Superior temporal gyrus (tissue), 1 donor: ENCODE measurements at regions not wholly inside any gene's neighbourhood (a gene's known extent, or its start where the extent isn't known, plus 50 kb on each side); places are given as distances from the start of the nearest gene placed in this dataset.
"Not testable (repeated sequence)": the region's sequence is repeated elsewhere in the genome, so short reads cannot be mapped to it uniquely, and the experiment has no call there.

Experiments used
- DNase-seq: peaks from one replicate; pipeline ENCODE4 v3.0.0-alpha.2; 2016; ENCODE audit errors: extremely low spot score

GRCh38 chr3:72161285-72161684, 376.3 kb upstream of the PROK2 start:
- not testable (repeated sequence) for DNase-seq

- DNase-seq, result no peak
Measured at GRCh38 chr3:72160351-72160750, 375.4 kb upstream of the PROK2 start.

- no peak for DNase-seq
Measured at GRCh38 chr3:72159487-72159886, 374.5 kb upstream of the PROK2 start.

GRCh38 chr3:72158639-72159326, 373.8 kb upstream of the PROK2 start:
- no peak for DNase-seq

- DNase-seq, result no peak
Measured at GRCh38 chr3:72157748-72158638, 373.0 kb upstream of the PROK2 start.

- DNase-seq, result peak; percentile 75
Measured at GRCh38 chr3:72155391-72156064, 370.6 kb upstream of the PROK2 start.

- no peak for DNase-seq
Measured at GRCh38 chr3:72154391-72155335, 369.7 kb upstream of the PROK2 start.

- peak; percentile 50 for DNase-seq
Measured at GRCh38 chr3:72153477-72154314, 368.7 kb upstream of the PROK2 start.

- peak; percentile 92 for DNase-seq
Measured at GRCh38 chr3:72152551-72153476, 367.9 kb upstream of the PROK2 start.

- DNase-seq, result no peak
Measured at GRCh38 chr3:72151465-72152238, 366.7 kb upstream of the PROK2 start.

GRCh38 chr3:72150634-72151412, 365.9 kb upstream of the PROK2 start:
- no peak for DNase-seq

- DNase-seq, result no peak
Measured at GRCh38 chr3:72149645-72150300, 364.8 kb upstream of the PROK2 start.

GRCh38 chr3:72147600-72147999, 362.7 kb upstream of the PROK2 start:
- DNase-seq, result no peak

- DNase-seq, result no peak
Measured at GRCh38 chr3:72145506-72146380, 360.8 kb upstream of the PROK2 start.

- DNase-seq, result no peak
Measured at GRCh38 chr3:72144773-72145505, 360.0 kb upstream of the PROK2 start.
